SW480 (cell line): ENCODE measurements at regions not wholly inside any gene's neighbourhood (a gene's known extent, or its start where the extent isn't known, plus 50 kb on each side); places are given as distances from the start of the nearest gene placed in this dataset.
A peak's percentile ranks its signal among the peaks of the same experiment; 100 is the strongest.
"Not testable (repeated sequence)": the region's sequence is repeated elsewhere in the genome, so short reads cannot be mapped to it uniquely, and the experiment has no call there.

ENCODE experiments used
- DNase-seq: peaks from one replicate; pipeline ENCODE4 v3.0.0-alpha.2; 2016; ENCODE audit warnings: low spot score

GRCh38 chr1:58190267-58190988 is 356.1 kb downstream of the OMA1 start:
- DNase-seq: no peak

- DNase-seq: no peak
Measured at GRCh38 chr1:58189453-58189852, 357.1 kb downstream of the OMA1 start.

- DNase-seq: no peak
Measured at GRCh38 chr1:58183286-58183685, 363.2 kb downstream of the OMA1 start.

GRCh38 chr1:58180537-58180936 is 366.0 kb downstream of the OMA1 start:
- DNase-seq: no peak

GRCh38 chr1:58169160-58169559 is 377.4 kb downstream of the OMA1 start:
- not testable (repeated sequence) for DNase-seq

GRCh38 chr1:58167131-58167530 is 379.4 kb downstream of the OMA1 start:
- not testable (repeated sequence) for DNase-seq

- no peak for DNase-seq
Measured at GRCh38 chr1:58166417-58166816, 380.1 kb downstream of the OMA1 start.

- DNase-seq: no peak
Measured at GRCh38 chr1:58165073-58165472, 381.5 kb downstream of the OMA1 start.

- peak; percentile 50 for DNase-seq
Measured at GRCh38 chr1:58162952-58163550, 383.5 kb downstream of the OMA1 start.

GRCh38 chr1:58159434-58159830 is 387.1 kb downstream of the OMA1 start:
- no peak for DNase-seq

GRCh38 chr1:58158506-58159433 is 387.8 kb downstream of the OMA1 start:
- DNase-seq: no peak

GRCh38 chr1:58158016-58158415 is 388.5 kb downstream of the OMA1 start:
- no peak for DNase-seq

- no peak for DNase-seq
Measured at GRCh38 chr1:58157256-58157655, 389.3 kb downstream of the OMA1 start.

- no peak for DNase-seq
Measured at GRCh38 chr1:58156831-58157230, 389.7 kb downstream of the OMA1 start.

GRCh38 chr1:58156124-58156468 is 390.4 kb downstream of the OMA1 start:
- DNase-seq: no peak

- DNase-seq: peak; percentile 5
Measured at GRCh38 chr1:58155418-58156123, 391.0 kb downstream of the OMA1 start.

- no peak for DNase-seq
Measured at GRCh38 chr1:58154256-58154655, 392.3 kb downstream of the OMA1 start.

- DNase-seq: no peak
Measured at GRCh38 chr1:58152697-58153096, 393.8 kb downstream of the OMA1 start.

GRCh38 chr1:58149271-58149812 is 397.2 kb downstream of the OMA1 start:
- no peak for DNase-seq

- no peak for DNase-seq
Measured at GRCh38 chr1:58144698-58145270, 401.7 kb downstream of the OMA1 start.

GRCh38 chr1:58143972-58144697 is 402.4 kb downstream of the OMA1 start:
- no peak for DNase-seq
